Karpas-422 (cell line): ENCODE measurements at regions not wholly inside any gene's neighbourhood (a gene's known extent, or its start where the extent isn't known, plus 50 kb on each side); places are given as distances from the start of the nearest gene placed in this dataset.

ENCODE experiments used
- DNase-seq: peaks from one replicate; pipeline ENCODE4 v3.0.0-alpha.2; 2015
- H2AFZ ChIP-seq: fragments of 200-600 bp; sonication (generic); 2 replicates; pipeline ENCODE4 v1.6.1; 2014; ENCODE audit warnings: antibody characterized with exemption, low read length, mixed read lengths
- H3K27ac ChIP-seq: fragments of 200-600 bp; sonication (generic); 2 replicates; pipeline ENCODE4 v1.5.1; 2014; ENCODE audit warnings: mild to moderate bottlenecking, low read length, moderate library complexity
- H3K27me3 ChIP-seq: fragments of 200-600 bp; sonication (generic); 2 replicates; pipeline ENCODE4 v1.6.1; 2014; ENCODE audit warnings: low read length, mixed read lengths
- H3K36me3 ChIP-seq: fragments of 200-600 bp; sonication (generic); 2 replicates; pipeline ENCODE4 v1.6.1; 2014; ENCODE audit warnings: low read length, mixed read lengths; ENCODE audit not compliant: insufficient read depth
- H3K4me1 ChIP-seq: fragments of 200-600 bp; sonication (generic); 2 replicates; pipeline ENCODE4 v1.6.1; 2014; ENCODE audit warnings: mild to moderate bottlenecking, low read length, mixed read lengths
- H3K4me2 ChIP-seq: fragments of 200-600 bp; sonication (generic); 2 replicates; pipeline ENCODE4 v1.6.1; 2014; ENCODE audit warnings: low read length, low read depth, mild to moderate bottlenecking; ENCODE audit not compliant: poor library complexity, severe bottlenecking
- H3K4me3 ChIP-seq: fragments of 200-600 bp; sonication (generic); 2 replicates; pipeline ENCODE4 v1.5.1; 2014; ENCODE audit warnings: mild to moderate bottlenecking, antibody characterized with exemption, low read length, mixed read lengths
- H3K79me2 ChIP-seq: fragments of 200-600 bp; sonication (generic); 2 replicates; pipeline ENCODE4 v1.6.1; 2014; ENCODE audit warnings: mild to moderate bottlenecking, low read length, mixed read lengths
- H3K9ac ChIP-seq: fragments of 200-600 bp; sonication (generic); 2 replicates; pipeline ENCODE4 v1.6.0; 2014; ENCODE audit warnings: low read length
- H3K9me2 ChIP-seq: fragments of 200-600 bp; sonication (generic), shearing (Covaris generic); replicated peaks from 2 replicates; pipeline ENCODE4 v1.6.0; 2014; ENCODE audit warnings: mild to moderate bottlenecking, low read length, moderate library complexity; ENCODE audit not compliant: insufficient read depth
- H3K9me3 ChIP-seq: fragments of 300-700, 200-600 bp; sonication (generic); 2 replicates; pipeline ENCODE4 v1.6.1; 2014; ENCODE audit warnings: low read length, mixed read lengths
- H4K20me1 ChIP-seq: fragments of 200-600 bp; sonication (generic); 2 replicates; pipeline ENCODE4 v1.6.1; 2014; ENCODE audit warnings: mild to moderate bottlenecking, antibody characterized with exemption, low read length, low read depth; ENCODE audit not compliant: insufficient read depth

DNA sequence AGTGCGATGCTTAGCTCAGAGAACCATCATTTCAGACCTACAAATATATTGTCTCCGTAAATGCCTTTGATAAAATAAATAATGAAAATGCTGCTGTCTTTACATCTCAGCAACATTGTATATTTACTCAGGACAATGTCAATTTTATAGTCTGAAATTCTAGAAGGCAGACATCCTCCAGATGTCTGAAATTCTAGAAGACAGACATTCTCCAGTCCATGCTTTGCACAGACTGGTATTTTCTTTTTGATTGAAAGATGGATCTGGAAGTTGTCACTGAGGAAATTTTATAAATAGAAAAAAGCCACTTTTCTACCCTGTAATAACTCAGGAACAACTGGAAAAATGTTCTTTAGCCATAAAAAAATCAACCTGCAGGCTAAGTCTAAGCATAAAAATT is 2293.3 kb downstream of the PCDH9 start:
- Histone ChIP-seq H4K20me1 (no peaks in the 10 kb centered on the region), H3K36me3 (no peaks in the 10 kb centered on the region), H3K27ac (no peak overlapping the region), H3K9me2 (no peaks in the 10 kb centered on the region), H3K79me2 (no peaks in the 10 kb centered on the region), H2AFZ (0 out of 2 replicates have a peak overlapping the region, but pooled peaks have one; percentile 23), H3K4me1 (no peaks in the 10 kb centered on the region), H3K4me3 (no peak overlapping the region), H3K9ac (no peak overlapping the region), H3K4me2 (no peak overlapping the region), H3K27me3 (no peaks in the 10 kb centered on the region), H3K9me3 (no peaks in the 10 kb centered on the region)
- no peak for DNase-seq

GRCh38 chr13:64935441-64935840 is 2294.7 kb downstream of the PCDH9 start:
- H2AFZ ChIP-seq = no peak overlapping the region
- DNase-seq = no peak
- H3K4me2 ChIP-seq = no peak overlapping the region
- H3K9me3 ChIP-seq = no peaks in the 10 kb centered on the region
- H3K4me3 ChIP-seq = no peak overlapping the region
- H3K79me2 ChIP-seq = no peaks in the 10 kb centered on the region
- no peaks in the 10 kb centered on the region for H3K36me3 ChIP-seq
- no peaks in the 10 kb centered on the region for H4K20me1 ChIP-seq
- no peaks in the 10 kb centered on the region for H3K9me2 ChIP-seq
- H3K4me1 ChIP-seq = no peaks in the 10 kb centered on the region
- no peak overlapping the region for H3K27ac ChIP-seq
- H3K27me3 ChIP-seq = no peaks in the 10 kb centered on the region
- no peak overlapping the region for H3K9ac ChIP-seq

GRCh38 chr13:64934569-64935362 is 2295.4 kb downstream of the PCDH9 start:
- no peak overlapping the region for H3K9ac ChIP-seq
- no peaks in the 10 kb centered on the region for H3K4me1 ChIP-seq
- no peaks in the 10 kb centered on the region for H3K27me3 ChIP-seq
- no peak for DNase-seq
- H3K9me2 ChIP-seq = no peaks in the 10 kb centered on the region
- H4K20me1 ChIP-seq = no peaks in the 10 kb centered on the region
- no peak overlapping the region for H2AFZ ChIP-seq
- no peaks in the 10 kb centered on the region for H3K9me3 ChIP-seq
- H3K79me2 ChIP-seq = no peaks in the 10 kb centered on the region
- no peak overlapping the region for H3K4me3 ChIP-seq
- no peak overlapping the region for H3K4me2 ChIP-seq
- no peak overlapping the region for H3K27ac ChIP-seq
- H3K36me3 ChIP-seq = no peaks in the 10 kb centered on the region

GRCh38 chr13:64930636-64931035 is 2299.5 kb downstream of the PCDH9 start:
- no peak overlapping the region for H3K27ac ChIP-seq
- H3K9me2 ChIP-seq = no peaks in the 10 kb centered on the region
- no peak overlapping the region for H3K9ac ChIP-seq
- no peak overlapping the region for H2AFZ ChIP-seq
- no peaks in the 10 kb centered on the region for H3K36me3 ChIP-seq
- no peaks in the 10 kb centered on the region for H3K9me3 ChIP-seq
- no peak for DNase-seq
- no peaks in the 10 kb centered on the region for H4K20me1 ChIP-seq
- no peak overlapping the region for H3K4me3 ChIP-seq
- H3K4me2 ChIP-seq = no peak overlapping the region
- H3K79me2 ChIP-seq = no peaks in the 10 kb centered on the region
- H3K4me1 ChIP-seq = no peaks in the 10 kb centered on the region
- no peaks in the 10 kb centered on the region for H3K27me3 ChIP-seq

DNA sequence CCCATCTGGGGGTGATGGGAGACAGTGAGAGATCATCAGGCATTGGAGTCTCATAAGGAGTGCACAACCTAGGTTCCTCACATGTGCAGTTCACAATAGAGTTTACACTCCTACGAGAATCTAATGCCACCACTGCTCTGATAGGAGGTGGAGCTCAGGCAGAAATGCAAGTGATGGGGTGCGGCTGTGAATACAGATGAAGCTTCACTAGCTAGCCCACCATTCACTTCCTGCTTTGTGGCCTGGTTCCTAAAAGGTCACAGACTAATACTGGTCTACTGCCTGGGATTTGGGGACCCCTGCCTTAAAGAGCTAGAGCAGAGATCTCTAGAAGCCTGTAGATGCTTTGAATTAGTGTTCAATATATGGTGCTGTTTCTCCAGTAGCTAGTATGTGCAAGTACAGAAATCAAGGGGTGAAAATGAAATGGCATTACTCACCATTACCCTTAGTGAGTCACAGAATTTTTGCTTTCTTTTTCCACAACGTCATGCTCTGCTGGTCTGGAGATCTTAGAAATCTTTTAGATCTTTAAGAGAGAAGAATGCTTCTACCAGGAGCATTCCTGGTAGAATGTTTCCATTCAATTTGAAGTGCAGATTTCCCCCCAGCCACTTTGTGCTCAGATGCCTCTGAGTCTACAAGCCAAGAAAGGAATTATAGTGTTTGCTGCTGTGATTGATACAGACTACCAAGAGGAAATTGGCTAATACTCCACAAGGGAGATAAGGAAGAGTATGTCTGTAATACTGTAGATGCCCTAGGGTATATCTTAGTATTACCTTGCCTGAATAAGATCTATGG is 2301.2 kb downstream of the PCDH9 start:
- H2AFZ ChIP-seq = peak overlapping the region; percentile 82; the same call in 1 of the 2 replicates
- H3K79me2 ChIP-seq = no peaks in the 10 kb centered on the region
- H3K4me1 ChIP-seq = no peaks in the 10 kb centered on the region
- H3K9me2 ChIP-seq = no peaks in the 10 kb centered on the region
- H3K9ac ChIP-seq = no peak overlapping the region
- H3K36me3 ChIP-seq = no peaks in the 10 kb centered on the region
- H4K20me1 ChIP-seq = no peaks in the 10 kb centered on the region
- H3K4me3 ChIP-seq = no peak overlapping the region
- H3K4me2 ChIP-seq = no peak overlapping the region
- no peak for DNase-seq
- H3K27me3 ChIP-seq = no peaks in the 10 kb centered on the region
- H3K27ac ChIP-seq = no peak overlapping the region
- no peaks in the 10 kb centered on the region for H3K9me3 ChIP-seq

GRCh38 chr13:64925727-64926126 is 2304.4 kb downstream of the PCDH9 start:
- Histone ChIP-seq H4K20me1 (no peaks in the 10 kb centered on the region), H3K9me2 (no peaks in the 10 kb centered on the region), H3K4me1 (no peaks in the 10 kb centered on the region), H3K27ac (no peak overlapping the region), H3K4me2 (no peak overlapping the region), H2AFZ (no peak overlapping the region), H3K9ac (no peak overlapping the region), H3K79me2 (no peaks in the 10 kb centered on the region), H3K4me3 (no peak overlapping the region), H3K27me3 (no peaks in the 10 kb centered on the region), H3K36me3 (no peaks in the 10 kb centered on the region), H3K9me3 (no peaks in the 10 kb centered on the region)
- no peak for DNase-seq

GRCh38 chr13:64925284-64925683 is 2304.9 kb downstream of the PCDH9 start:
- no peaks in the 10 kb centered on the region for H3K9me3 ChIP-seq
- H3K4me3 ChIP-seq = no peak overlapping the region
- no peak overlapping the region for H3K9ac ChIP-seq
- H3K9me2 ChIP-seq = no peaks in the 10 kb centered on the region
- H3K4me2 ChIP-seq = no peak overlapping the region
- no peaks in the 10 kb centered on the region for H4K20me1 ChIP-seq
- H3K36me3 ChIP-seq = no peaks in the 10 kb centered on the region
- no peaks in the 10 kb centered on the region for H3K27me3 ChIP-seq
- H3K79me2 ChIP-seq = no peaks in the 10 kb centered on the region
- no peak overlapping the region for H3K27ac ChIP-seq
- peak; percentile 47 for DNase-seq
- no peak overlapping the region for H2AFZ ChIP-seq
- H3K4me1 ChIP-seq = no peaks in the 10 kb centered on the region

DNA sequence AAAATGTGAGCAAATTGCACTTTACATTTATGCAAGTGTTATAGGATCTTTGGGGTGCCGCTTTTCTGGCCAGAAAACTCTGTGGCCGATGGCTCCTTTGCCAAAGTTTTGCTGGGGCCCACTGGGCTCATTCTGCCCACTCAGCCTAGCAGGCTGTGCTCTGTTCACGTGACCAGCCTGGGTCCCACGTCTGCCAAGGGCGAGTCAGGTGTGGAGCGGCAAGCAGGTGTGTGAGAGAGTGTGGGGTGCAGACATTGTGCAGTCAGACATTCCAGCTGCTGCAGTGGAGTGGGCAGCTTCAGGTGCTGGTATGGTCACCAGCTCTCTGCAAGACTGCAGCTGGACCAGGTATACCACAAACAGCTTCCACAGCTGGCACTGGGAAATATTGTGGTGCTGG is 2305.7 kb downstream of the PCDH9 start:
- no peaks in the 10 kb centered on the region for H3K27me3 ChIP-seq
- no peak overlapping the region for H3K9ac ChIP-seq
- H3K4me1 ChIP-seq = no peaks in the 10 kb centered on the region
- DNase-seq = no peak
- no peaks in the 10 kb centered on the region for H4K20me1 ChIP-seq
- H3K79me2 ChIP-seq = no peaks in the 10 kb centered on the region
- H2AFZ ChIP-seq = no peak overlapping the region; the same call in 1 of the 2 replicates
- H3K27ac ChIP-seq = no peak overlapping the region
- H3K4me3 ChIP-seq = no peak overlapping the region
- no peaks in the 10 kb centered on the region for H3K36me3 ChIP-seq
- no peaks in the 10 kb centered on the region for H3K9me2 ChIP-seq
- H3K9me3 ChIP-seq = no peaks in the 10 kb centered on the region
- H3K4me2 ChIP-seq = no peak overlapping the region
